Activated naive CD8-positive, alpha-beta T cell treated with anti-CD3 and anti-CD28 coated beads, Interleukin-2, amount 50 U/mL, for 16 hours (primary cell): ENCODE measurements at regions not wholly inside any gene's neighbourhood (a gene's known extent, or its start where the extent isn't known, plus 50 kb on each side); places are given as distances from the start of the nearest gene placed in this dataset.
"Not testable (repeated sequence)": the region's sequence is repeated elsewhere in the genome, so short reads cannot be mapped to it uniquely, and the experiment has no call there.

Source experiments
- DNase-seq: peaks from one replicate; pipeline ENCODE4 v3.0.0-alpha.2; 2020; ENCODE audit warnings: low read depth, low spot score

GRCh38 chr10:117492504-117492903 lies 50.0 kb upstream of the EMX2 start:
- DNase-seq: no peak

- DNase-seq: no peak
Measured at GRCh38 chr10:117488004-117488403, 54.5 kb upstream of the EMX2 start.

GRCh38 chr10:117486606-117487005 lies 55.9 kb upstream of the EMX2 start:
- no peak for DNase-seq

- no peak for DNase-seq
Measured at GRCh38 chr10:117483056-117483590, 59.4 kb upstream of the EMX2 start.

- not testable (repeated sequence) for DNase-seq
Measured at GRCh38 chr10:117481011-117481410, 61.5 kb upstream of the EMX2 start.

DNA sequence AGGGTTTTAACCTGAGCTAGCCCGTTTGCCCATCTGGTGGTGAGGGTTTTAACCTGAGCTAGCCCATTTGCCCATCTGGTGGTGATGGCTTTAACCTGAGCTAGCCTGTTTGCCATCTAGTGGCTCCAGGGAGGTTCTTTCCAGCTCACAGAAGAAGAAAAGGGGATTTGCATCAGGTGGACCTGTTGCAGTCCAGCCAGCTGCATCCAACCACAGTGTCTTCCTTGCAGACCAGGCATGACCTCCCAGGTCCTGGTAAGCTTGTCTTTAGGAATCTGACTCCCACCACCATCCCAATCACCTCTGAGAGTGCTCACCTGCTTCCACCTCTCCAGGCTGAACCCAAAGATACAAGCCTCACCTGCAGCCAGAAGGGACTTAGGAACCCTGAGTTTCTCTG lies 62.4 kb upstream of the EMX2 start:
- no peak for DNase-seq

- no peak for DNase-seq
Measured at GRCh38 chr10:117477961-117478670, 64.4 kb upstream of the EMX2 start.

DNA sequence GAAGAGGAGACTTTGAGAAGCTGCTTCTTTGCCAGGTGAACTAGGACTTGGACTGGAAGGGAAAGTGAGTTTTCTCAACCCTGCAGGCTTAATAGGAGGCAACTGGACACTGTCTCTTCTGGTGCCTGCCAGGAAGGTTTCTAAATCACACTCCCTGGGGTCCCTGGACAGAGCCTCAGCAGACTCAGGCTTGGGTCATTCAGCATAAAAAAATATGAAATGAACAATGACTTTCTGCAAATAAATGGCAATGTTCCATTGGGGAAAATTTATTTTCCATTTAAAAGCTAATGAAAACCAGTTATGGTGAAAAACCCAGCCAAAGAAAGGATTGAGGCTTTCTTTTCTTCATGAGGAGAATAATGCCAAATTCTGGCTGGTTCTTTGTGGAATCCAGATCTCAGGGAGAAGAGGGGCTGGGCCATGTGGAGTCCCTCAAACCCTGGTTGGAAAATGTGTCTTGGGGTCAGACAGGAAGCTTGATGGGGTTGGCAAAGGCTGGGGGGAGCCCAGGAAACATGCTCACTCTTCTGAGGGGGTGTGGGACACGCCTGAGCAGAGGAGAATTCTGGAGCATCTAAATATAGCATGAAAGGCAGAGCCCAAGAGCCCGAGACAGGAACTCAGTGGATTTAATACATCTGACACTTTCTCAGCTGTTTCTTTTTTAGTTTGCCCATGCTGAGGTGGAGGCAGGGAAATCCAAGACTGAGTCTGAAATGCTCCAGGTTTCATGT lies 65.2 kb upstream of the EMX2 start:
- no peak for DNase-seq

DNA sequence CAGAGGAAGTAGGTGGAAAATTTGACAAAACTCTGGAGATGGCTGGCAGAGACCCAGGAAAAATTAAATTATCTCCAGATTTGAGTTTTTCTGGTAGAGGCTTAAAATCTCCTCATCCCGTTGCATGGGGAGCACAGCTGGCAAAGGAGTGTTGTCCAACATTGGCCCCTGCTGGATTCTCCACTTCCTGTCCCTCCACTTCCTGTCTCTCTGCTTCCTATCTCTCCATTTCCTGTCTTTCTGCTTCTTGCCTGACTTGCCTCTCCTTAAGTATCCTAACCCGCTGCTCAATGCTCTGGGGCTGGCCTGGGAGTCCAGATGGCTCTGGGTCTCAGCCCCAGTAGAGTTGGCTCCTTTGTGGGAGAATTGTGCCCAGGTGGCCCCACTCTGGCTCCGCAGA lies 65.8 kb upstream of the EMX2 start:
- DNase-seq: no peak

DNA sequence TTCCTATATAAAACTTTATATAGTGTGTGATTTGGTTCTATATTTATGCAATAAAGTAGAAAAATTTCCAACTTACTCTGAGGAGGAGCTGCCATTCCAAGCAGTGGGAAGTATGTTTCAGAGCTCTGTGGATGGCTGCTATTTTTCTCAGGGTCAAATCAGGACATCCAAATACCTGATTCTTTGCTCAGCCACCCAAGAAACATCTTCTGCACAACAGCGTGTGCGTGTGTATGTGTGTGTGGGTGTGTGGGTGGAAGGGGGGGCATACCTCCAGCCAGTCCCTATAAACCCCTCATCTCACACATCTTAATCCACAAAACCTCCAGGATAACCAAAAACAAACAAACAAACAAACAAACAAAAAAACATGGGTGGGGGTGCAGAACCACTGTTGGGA lies 66.3 kb upstream of the EMX2 start:
- no peak for DNase-seq

- no peak for DNase-seq
Measured at GRCh38 chr10:117472872-117473271, 69.7 kb upstream of the EMX2 start.

DNA sequence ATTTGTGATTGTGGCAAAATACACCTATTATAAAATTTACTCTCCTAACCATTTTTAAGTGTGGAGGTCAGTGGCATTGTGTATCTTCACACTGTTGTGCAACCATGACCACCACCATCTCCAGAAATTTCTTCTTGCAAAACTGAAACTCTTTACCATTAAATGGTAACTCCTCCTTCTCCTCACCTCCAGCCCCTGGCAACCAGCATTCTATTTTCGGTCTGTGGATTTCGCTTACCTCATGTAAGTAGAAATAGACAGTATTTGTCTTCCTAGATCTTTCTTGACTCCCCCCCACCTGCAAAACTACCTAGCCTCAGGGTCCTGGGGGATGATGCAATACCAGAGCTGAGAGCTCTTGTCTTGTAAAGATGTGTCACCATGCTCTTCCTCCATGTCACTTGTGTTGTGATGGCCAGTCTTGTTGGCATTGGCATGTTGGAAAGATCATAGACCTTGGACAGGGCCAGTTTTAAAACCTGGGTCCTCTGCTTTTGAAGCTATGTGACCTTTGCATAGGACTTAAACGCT lies 71.1 kb upstream of the EMX2 start:
- DNase-seq: no peak

DNA sequence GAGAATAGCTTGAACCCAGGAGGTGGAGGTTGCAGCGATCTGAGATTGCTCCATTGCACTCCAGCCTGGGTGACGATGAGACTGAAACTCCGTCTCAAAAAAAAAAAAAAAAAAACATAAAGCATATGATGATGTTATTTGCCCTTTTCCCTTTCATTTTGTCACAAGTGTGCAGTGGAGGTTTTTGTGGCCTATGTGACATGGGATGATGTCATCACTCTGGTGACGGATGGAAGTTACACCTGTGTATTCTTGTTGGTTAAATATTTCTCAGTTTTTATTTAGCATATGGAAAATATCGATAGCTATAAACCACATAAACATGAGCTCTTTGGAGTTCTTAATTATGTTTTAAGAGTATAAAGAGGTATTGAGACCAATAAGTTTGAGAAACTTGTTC lies 71.8 kb upstream of the EMX2 start:
- no peak for DNase-seq

GRCh38 chr10:117468665-117469064 lies 73.9 kb upstream of the EMX2 start:
- DNase-seq: no peak

DNA sequence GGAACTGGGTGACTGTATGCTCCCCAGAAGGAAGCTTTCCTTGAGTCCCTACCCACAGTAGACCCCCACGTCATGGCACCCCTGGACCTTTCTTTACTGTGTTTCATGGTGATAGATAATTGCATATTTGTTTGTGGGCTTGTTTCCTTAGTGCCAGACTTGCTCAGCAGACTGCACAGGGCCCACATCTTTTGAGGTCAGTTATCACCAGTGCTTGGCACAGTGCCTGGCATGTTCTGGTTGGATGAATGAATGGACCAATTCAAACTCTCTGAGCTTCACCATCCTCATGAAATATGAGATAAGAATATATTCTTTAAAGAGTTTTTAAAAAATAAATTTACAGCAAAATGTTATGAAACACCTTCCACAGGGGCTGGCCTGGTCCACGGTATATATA lies 78.4 kb upstream of the EMX2 start:
- no peak for DNase-seq

GRCh38 chr10:117463545-117463920 lies 79.0 kb upstream of the EMX2 start:
- DNase-seq: no peak

GRCh38 chr10:117462816-117463544 lies 79.6 kb upstream of the EMX2 start:
- DNase-seq: no peak

GRCh38 chr10:117462424-117462792 lies 80.1 kb upstream of the EMX2 start:
- no peak for DNase-seq

DNA sequence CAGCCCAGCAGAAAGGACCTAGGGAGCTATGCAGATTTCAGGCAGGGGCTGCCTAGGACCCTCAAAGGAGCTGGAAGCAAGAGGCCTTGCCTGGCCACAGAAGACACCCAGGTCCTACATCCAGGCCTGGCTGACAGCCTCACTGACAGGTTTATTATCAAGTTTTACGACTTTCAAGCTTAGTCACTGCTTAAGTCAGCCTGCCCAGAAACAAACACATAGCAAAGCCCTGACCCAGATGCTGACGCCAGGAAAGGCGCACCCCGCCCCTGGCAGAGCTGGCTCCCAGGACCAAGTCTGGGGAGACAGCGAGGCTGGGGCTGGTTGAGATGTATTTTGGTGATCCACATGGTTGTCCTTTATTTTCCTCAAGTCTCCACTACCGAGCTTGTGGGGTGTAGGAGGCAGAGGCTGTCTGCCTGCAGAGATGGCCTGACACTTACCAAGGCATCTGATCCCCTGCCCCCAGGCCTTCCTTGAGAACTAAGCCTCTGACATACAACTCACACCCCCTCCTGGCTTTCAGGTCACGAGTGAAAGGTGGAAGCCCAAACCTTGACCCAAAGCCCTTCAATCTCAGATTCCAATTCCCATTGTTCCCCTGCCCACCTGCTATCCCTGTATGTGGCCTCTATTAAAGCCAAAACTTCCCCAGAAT lies 80.7 kb upstream of the EMX2 start:
- DNase-seq: no peak

DNA sequence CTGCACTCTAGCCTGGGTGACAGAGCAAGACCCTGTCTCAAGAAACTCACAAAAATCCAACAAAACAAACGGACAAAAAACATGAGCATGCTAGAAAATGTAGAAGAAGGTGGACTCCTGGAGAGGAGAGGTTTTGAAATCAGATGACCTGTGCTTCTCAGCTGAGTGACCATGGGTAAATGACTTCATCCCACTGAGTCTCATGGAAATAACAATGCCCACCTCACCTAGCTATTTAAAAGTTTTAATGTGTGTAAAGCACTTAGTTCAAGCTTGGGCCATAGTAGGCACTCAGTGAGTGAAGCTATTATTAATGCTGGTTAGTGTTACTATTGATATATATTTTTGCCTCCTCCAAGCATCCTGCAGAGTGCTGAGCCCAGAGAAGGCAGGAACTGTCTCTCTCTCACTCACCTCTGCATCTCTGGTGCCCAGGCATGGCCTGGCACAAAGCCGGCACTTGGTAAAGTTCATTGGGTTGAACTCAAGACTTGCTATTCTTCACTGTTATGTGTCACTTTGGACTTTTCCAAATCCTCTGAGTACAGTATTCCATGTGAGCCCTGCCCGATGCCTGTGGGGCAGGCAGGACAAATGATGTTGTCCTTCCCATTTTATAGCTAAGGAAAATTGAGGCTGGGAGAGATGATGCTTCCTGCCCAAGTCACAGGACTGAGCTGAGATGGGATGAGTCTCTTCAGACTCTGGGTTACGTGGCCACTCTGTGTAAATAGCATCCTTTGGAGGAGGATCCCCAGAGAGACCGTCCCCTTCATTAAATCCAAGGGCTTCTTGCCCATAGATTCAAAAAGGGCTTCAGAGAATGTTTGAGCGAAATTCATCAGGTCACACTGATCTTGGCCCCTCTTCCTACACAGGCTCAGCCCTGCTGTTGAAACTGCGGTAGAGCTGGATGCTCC lies 81.4 kb upstream of the EMX2 start:
- DNase-seq: no peak

GRCh38 chr10:117458571-117458970 lies 83.3 kb upstream of the PDZD8 start:
- DNase-seq: no peak
